GM18861 (cell line): ENCODE measurements at regions not wholly inside any gene's neighbourhood (a gene's known extent, or its start where the extent isn't known, plus 50 kb on each side); places are given as distances from the start of the nearest gene placed in this dataset.
"Not testable (repeated sequence)": the region's sequence is repeated elsewhere in the genome, so short reads cannot be mapped to it uniquely, and the experiment has no call there.

Source experiments
- ATAC-seq: cut with Tn5 transposase; IDR thresholded peaks from one replicate; pipeline ENCODE4 v1.9.1; 2021; ENCODE audit not compliant: unreplicated experiment

GRCh38 chr3:127520993-127521392 lies 69.5 kb downstream of the TPRA1 start:
- ATAC-seq: no peak

DNA sequence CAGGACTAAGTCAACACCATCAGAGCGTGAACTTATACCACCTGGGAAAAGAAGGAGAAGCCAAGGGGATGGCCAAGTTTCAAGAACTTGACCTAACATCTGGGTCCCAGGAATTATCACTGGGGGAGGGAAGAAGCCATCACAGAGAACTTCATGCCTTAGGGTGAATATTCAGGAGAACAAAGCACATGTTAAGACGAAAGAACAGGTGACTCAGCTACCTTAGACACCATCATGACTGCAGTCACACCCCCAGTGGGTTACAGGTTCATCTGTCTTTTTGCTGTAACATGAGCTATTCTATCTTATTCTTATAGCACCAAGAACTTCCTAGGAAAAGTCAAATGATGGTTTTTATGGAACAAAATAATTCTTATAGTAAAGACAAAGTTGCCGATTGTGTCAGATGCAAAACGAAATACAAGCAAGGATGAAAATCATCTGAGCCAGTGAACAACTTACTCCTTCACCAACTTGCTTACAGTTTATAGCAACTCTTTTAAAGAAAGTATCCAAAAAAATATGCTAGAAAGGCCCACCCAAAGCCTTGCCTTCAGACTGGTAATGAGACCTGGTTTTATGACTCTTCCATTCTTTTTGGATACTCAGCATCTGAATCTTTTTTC lies 72.0 kb downstream of the TPRA1 start:
- ATAC-seq: no peak

DNA sequence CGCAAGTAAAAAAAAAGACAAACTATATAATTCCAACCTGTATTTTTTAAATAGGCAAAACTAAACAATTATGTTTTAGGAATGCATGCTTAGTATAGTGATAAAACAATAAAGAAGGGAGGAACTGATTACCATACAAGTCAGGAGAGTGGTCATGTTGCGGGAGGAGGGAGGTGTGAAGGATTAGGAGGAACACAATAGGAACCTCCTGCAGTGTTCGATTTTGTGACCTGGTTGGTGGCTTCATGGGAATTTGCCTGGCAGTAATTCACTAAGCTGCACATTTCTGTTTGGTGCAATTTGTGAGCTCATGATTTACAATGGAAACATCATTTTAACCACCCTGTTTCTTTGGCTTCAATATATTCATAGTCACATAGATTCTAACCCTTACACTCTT lies 78.3 kb downstream of the TPRA1 start:
- ATAC-seq: no peak

DNA sequence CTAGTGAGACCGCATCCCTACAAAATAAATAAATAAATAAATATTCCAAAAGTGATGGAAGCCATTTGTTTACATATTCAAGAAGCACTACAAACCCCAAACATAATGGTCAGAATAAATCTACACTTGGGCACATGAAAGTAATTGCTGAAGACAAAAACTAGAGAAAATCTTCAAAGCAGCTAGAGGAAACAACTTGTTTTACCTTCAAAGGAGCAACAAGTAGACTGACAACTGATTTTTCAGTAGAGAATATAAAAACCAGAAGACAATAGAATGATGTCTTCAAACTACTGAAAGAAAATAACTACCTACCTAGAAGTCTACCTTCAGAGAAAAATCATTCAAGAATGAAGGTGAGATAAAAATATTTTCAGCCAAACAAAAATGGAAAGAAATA lies 89.4 kb downstream of the TPRA1 start:
- no peak for ATAC-seq

DNA sequence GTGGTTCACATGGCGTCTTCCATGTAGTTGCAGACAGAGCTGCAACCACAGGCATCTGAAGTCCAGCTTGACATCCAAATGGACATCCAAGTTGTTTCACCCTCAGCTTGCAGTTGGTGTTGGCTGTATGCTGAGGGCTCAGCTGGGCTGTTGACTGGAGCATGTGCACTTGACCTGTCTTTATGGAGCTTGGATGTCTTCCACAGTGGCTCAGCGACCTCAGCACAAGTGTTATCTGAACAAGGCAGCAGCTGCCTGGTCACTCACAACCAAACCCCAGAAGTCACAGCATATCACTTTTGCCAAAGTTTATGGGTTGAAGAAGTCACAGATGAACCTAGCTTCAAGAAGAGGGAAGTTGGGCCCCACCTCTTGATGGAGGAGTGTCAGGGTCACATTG lies 92.9 kb downstream of the TPRA1 start:
- ATAC-seq: no peak

GRCh38 chr3:127497166-127497565 lies 93.4 kb downstream of the TPRA1 start:
- ATAC-seq: no peak

- no peak for ATAC-seq
Measured at GRCh38 chr3:127495821-127496655, 94.5 kb downstream of the TPRA1 start.

DNA sequence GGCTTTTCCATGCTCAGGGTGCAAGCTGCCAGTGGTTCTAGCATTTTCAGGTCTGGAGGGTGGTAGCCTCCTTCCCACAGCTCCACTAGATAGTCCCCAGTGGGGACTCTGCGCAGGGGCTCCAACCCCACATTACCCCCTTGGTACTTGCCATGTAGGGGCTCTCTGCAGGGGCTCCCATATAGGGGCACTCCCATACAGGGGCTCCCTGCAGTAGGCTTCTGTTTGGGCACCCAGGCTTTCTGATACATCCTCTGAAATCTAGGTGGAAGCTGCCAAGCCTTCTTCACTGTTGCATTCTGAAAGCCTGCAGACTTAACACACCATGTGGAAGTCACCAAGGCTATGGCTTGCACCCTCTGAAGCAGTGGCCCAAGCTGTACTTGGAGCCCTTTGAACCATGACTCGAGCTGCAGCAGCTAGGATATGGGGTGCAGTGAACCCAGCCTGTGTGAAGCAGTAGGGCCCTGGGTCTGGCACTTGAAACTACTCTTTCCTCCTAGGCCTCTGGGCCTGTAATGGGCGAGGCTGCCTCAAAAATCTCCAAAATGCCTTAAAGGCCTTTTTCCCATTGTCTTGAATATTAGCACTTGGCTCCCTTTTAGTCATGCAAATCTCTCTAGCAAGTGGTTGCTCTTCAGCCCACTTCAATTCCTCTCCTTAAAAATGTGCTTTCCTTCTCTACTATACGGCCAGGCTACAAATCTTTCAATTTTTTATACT lies 96.4 kb downstream of the TPRA1 start:
- ATAC-seq: no peak

DNA sequence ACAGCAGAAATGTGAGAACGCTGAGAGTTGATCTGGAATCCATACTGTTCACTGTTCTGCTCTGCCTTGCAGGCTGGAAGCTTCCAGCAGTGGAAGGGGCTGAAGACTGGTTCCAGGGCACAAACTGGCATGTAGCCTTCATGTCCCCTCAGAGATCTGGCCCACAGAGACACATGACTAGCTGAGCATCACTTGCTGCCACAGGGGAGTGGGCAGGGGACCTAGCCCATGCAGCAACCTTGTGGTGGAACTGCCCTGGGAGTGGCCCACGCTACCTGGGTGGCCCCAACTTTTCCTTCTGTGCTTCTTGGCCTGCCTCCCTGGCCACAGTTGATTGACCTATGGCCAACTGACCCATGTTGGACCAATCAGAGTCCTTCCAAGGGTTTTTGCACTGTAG lies 98.1 kb downstream of the TPRA1 start:
- ATAC-seq: no peak

DNA sequence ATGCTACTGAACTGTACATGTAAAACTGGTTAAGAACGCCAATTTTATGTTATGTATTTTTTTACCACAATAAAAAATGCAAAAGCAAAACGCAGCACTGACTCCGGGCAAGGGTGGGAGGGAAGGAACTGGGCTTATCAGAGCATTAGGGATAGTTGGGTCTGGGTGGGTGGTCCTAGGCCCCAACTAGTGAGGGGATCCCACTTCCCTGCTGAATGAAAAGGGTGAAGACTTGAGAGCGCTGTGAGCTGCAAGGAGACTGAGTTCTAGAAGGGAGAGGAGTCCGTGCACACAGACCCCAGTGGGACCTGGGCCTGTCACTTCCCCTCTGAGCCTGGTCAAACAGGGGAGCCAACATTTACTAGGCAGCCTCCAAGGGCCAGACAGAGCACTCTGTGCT lies 98.6 kb downstream of the TPRA1 start:
- no peak for ATAC-seq

DNA sequence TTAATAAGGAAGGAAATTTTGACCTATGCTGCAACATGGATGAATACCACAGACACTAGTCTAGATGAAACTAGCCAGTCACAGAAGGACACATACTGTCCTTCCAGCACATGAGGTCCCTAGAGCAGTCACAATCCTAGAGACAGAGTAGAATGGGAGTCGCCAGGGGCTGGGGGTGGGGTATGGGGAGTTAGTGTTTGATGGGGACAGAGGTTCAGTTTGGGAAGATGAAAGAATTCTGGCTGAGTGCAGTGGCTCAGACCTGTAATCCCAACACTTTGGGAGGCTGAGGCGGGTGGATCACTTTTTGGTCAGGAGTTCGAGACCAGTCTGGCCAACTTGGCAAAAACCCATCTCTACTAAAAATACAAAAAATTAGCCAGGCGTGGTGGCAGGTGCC lies 99.2 kb downstream of the TPRA1 start:
- no peak for ATAC-seq

DNA sequence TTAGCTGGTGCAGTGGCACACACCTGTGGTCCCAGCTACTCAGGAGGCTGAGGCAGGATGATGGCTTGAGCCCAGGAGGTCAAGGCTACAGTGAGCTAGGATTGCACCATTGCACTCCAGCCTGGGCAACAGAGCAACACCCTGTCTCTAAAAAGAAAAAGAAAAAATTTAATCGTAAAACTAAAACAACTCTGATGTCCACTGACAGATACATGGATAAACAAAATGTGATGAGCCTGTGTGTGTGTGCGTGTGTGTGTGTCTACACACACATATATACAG lies 99.6 kb downstream of the TPRA1 start:
- ATAC-seq: not testable (repeated sequence)

DNA sequence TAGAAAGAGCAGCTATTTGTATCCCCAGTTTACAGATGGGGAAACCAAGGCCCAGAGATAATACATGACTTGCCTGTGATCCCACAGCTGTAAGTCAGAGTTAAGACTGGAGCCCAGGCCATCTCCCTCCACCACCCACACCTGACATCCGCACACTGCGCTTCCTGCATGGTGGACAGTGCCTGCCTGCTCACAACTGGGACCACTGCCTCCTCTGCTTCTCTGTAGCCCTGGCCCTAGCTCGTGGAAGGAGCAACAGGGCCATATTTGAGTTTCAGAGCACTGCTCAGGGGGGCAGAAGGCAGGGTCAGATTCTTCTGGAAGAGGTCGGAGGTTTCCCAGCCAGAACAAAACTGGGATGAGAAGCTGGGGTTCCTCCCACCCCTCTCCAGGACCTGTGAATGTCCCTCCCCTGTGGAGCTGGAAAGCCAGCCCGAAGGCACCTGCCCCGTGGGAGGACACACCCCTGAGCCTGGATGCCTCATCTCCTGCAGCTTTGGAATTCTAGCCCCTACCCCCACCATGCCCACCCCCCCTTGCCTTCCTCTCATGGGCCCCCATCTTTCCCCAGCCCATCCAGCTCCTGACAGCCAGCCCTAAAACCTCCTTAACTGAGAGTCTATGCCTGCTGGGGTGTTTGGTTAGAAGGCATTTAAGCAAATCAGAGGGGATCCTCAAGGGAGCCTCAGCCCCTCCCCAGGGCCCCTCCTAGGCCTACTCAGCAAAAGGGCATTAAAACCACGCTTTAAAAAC lies 100.1 kb downstream of the TPRA1 start:
- ATAC-seq: no peak

- no peak for ATAC-seq
Measured at GRCh38 chr3:127489357-127489756, 101.2 kb downstream of the TPRA1 start.

- no peak for ATAC-seq
Measured at GRCh38 chr3:127488740-127489139, 101.8 kb downstream of the TPRA1 start.

DNA sequence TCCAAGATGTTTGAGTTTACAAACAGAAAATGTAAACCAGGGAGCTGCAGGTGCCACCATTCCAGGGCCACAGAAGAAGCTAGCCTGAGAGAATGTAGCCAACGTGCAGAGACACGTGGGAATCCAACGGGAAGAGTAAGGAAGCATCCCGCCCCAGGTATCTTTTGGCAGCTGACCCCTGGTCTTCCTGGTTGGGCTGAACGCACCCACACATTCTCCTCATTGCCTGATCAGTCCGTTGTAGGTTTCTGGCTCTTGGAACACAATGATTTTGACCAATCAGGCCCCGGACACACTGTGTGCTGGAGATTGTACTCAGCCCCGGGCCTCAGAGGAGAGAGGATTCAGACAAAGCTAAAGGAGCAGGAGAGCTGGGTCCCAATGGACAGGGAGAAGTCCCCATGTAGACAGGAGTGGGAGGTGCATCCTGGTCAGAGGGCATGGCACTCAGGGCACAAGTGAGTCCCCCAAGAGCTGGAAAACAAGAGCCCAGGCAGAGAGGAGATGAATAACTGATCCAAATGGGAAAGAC lies 102.3 kb downstream of the TPRA1 start:
- no peak for ATAC-seq

GRCh38 chr3:127487196-127487595 lies 103.3 kb downstream of the TPRA1 start:
- no peak for ATAC-seq

DNA sequence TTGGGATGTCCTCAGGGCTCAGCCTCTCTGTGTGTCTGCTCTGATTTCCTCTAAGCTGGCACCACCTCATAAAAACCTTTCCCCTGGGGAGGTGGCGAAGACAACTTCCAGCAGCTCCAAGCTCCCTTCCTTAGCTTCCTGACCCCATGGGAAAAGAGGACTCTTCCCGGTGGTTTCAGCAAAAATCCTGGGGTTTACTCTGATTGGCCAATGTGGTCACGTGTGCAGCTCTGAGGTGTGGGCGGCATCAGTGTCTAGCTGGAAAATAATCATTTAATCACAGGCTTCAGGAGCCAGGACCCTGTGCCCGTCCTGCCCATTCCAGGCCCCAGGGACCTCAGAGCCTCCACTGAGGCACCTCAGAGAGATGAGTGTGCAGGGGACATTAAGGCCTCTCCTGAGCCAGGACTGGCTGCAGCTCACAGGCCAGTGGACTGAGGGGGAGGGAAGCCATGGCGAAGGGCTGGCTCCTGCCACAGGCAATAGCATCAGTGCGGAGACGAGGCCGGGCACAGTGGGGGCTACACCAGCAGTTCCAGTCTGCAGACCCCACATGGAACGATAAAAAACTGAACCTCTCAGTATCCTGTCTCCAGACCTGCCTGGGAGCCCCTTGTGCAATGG lies 104.1 kb downstream of the TPRA1 start:
- no peak for ATAC-seq

DNA sequence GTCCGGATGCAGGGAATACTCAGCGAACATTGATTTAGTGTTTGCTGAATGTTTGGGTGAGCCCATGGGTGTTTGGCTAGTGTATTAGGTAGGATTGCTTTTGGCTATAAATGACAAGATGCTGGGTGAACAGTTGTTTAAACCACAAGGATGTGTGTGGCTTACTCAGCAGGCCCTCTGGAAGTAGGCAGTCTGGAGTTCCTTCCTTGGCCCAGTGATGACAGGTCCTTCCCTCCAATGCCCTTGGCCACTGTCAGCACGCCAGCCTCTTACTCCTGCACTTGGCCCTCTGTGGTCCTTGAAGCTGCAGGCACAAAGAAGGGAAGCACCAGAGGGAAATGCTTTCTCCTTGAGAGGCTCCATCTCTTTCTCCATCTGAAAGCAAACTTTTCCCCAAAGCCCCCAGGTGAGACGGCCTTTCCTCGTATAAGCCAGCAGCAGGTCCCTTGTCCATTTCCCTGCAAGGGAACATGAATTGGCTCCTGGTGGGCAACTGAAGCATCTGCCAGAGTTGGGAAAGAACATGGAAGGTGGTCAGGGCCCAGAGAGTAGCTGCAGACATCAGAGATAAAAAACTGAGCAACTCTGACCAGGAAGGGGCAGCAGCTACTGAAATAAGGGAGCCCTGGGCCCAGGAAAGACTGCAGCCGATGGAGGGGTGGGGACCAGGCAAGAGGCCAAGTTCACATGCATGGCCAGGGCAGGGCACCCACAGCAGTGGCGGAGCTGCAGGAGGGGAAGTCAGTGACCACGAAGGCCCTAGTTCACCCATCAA lies 105.0 kb downstream of the TPRA1 start:
- ATAC-seq: no peak
